ENCODE measurements at regions not wholly inside any gene's neighbourhood (a gene's known extent, or its start where the extent isn't known, plus 50 kb on each side); places are given as distances from the start of the nearest gene placed in this dataset.
"Not testable (repeated sequence)": the region's sequence is repeated elsewhere in the genome, so short reads cannot be mapped to it uniquely, and the experiment has no call there.

- no peak overlapping the region for H3K27ac Mint-ChIP-seq
Measured at GRCh38 chr4:147151763-147152162, 206.1 kb upstream of the TTC29 start.

GRCh38 chr4:147157860-147158701 is 212.4 kb upstream of the TTC29 start:
- DNase-seq (no peak), ATAC-seq (ENCODE audit: low read depth in 2 of 2) (no peak)

More at GRCh38 chr4:147151763-147152162, 206.1 kb upstream of the TTC29 start:
- no peak overlapping the region for H3K4me3 ChIP-seq (ENCODE audit: low read depth, low read length)
- peaks cover 2% of the 10 kb centered on the region for H3K27me3 ChIP-seq (ENCODE audit: control insufficient read depth, insufficient read depth, low read length)
- no peak for ATAC-seq (ENCODE audit: low read depth in 2 of 2)
- Mint-ChIP-seq H3K9me3 (no peaks in the 10 kb centered on the region), H3K4me3 (no peak overlapping the region), H3K36me3 (no peaks in the 10 kb centered on the region), H3K4me1 (no peaks in the 10 kb centered on the region), H3K27me3 (no peaks in the 10 kb centered on the region)
- no peak for DNase-seq
- H3K36me3 ChIP-seq (ENCODE audit: control insufficient read depth, insufficient read depth, low read length) = no peaks in the 10 kb centered on the region
- H3K9me3 ChIP-seq (ENCODE audit: control insufficient read depth in 2 of 2, low read length in 2 of 2) = no peaks in the 10 kb centered on the region
- H3K27ac ChIP-seq (ENCODE audit: insufficient read depth, low read length, poor library complexity, severe bottlenecking) = no peak overlapping the region
- no peaks in the 10 kb centered on the region for H3K4me1 ChIP-seq (ENCODE audit: control insufficient read depth, insufficient read depth, low read length, poor library complexity, severe bottlenecking)

GRCh38 chr4:147160908-147161513 is 215.3 kb upstream of the TTC29 start:
- peaks cover 4% of the 10 kb centered on the region for H3K27me3 Mint-ChIP-seq
- Histone ChIP-seq H3K4me1 (ENCODE audit: control insufficient read depth, insufficient read depth, low read length, poor library complexity, severe bottlenecking) (no peaks in the 10 kb centered on the region), H3K27me3 (ENCODE audit: control insufficient read depth, insufficient read depth, low read length) (peaks cover 2% of the 10 kb centered on the region), H3K4me3 (ENCODE audit: low read depth, low read length) (no peak overlapping the region), H3K36me3 (ENCODE audit: control insufficient read depth, insufficient read depth, low read length) (no peaks in the 10 kb centered on the region), H3K27ac (ENCODE audit: insufficient read depth, low read length, poor library complexity, severe bottlenecking) (no peak overlapping the region), H3K9me3 (ENCODE audit: control insufficient read depth in 2 of 2, low read length in 2 of 2) (no peaks in the 10 kb centered on the region)
- DNase-seq (peak in 1 of 3 donors; percentile 31), ATAC-seq (ENCODE audit: low read depth in 2 of 2) (no peak)
- H3K36me3 Mint-ChIP-seq = no peaks in the 10 kb centered on the region
- no peak overlapping the region for H3K4me3 Mint-ChIP-seq
- no peaks in the 10 kb centered on the region for H3K9me3 Mint-ChIP-seq
- no peak overlapping the region for H3K27ac Mint-ChIP-seq
- H3K4me1 Mint-ChIP-seq = peaks cover 0 to 3% (median under 1%) of the 10 kb centered on the region in 4 donors

More at GRCh38 chr4:147157860-147158701, 212.4 kb upstream of the TTC29 start:
- Mint-ChIP-seq H3K27me3 (peaks cover 4% of the 10 kb centered on the region), H3K4me3 (no peak overlapping the region), H3K27ac (no peak overlapping the region), H3K36me3 (no peaks in the 10 kb centered on the region), H3K9me3 (no peaks in the 10 kb centered on the region), H3K4me1 (peaks cover 0 to 3% (median under 1%) of the 10 kb centered on the region in 4 donors)
- Histone ChIP-seq H3K9me3 (ENCODE audit: control insufficient read depth in 2 of 2, low read length in 2 of 2) (no peaks in the 10 kb centered on the region), H3K36me3 (ENCODE audit: control insufficient read depth, insufficient read depth, low read length) (no peaks in the 10 kb centered on the region), H3K4me1 (ENCODE audit: control insufficient read depth, insufficient read depth, low read length, poor library complexity, severe bottlenecking) (no peaks in the 10 kb centered on the region), H3K4me3 (ENCODE audit: low read depth, low read length) (no peak overlapping the region), H3K27me3 (ENCODE audit: control insufficient read depth, insufficient read depth, low read length) (peaks cover 2% of the 10 kb centered on the region), H3K27ac (ENCODE audit: insufficient read depth, low read length, poor library complexity, severe bottlenecking) (no peak overlapping the region)

GRCh38 chr4:147163311-147163710 is 217.6 kb upstream of the TTC29 start:
- Histone ChIP-seq H3K4me1 (ENCODE audit: control insufficient read depth, insufficient read depth, low read length, poor library complexity, severe bottlenecking) (no peaks in the 10 kb centered on the region), H3K9me3 (ENCODE audit: control insufficient read depth in 2 of 2, low read length in 2 of 2) (no peaks in the 10 kb centered on the region), H3K27ac (ENCODE audit: insufficient read depth, low read length, poor library complexity, severe bottlenecking) (no peak overlapping the region), H3K36me3 (ENCODE audit: control insufficient read depth, insufficient read depth, low read length) (no peaks in the 10 kb centered on the region), H3K27me3 (ENCODE audit: control insufficient read depth, insufficient read depth, low read length) (no peaks in the 10 kb centered on the region), H3K4me3 (ENCODE audit: low read depth, low read length) (no peak overlapping the region)
- H3K36me3 Mint-ChIP-seq = no peaks in the 10 kb centered on the region
- H3K9me3 Mint-ChIP-seq = peaks cover 0 to 4% (median 0%) of the 10 kb centered on the region in 7 donors
- no peak for ATAC-seq (ENCODE audit: low read depth in 2 of 2)
- H3K4me3 Mint-ChIP-seq = no peak overlapping the region
- DNase-seq = no peak
- H3K27ac Mint-ChIP-seq = no peak overlapping the region
- H3K4me1 Mint-ChIP-seq = peaks cover 0 to 3% (median under 1%) of the 10 kb centered on the region in 4 donors
- H3K27me3 Mint-ChIP-seq = peaks cover 4% of the 10 kb centered on the region

- H3K9me3 ChIP-seq (ENCODE audit: control insufficient read depth in 2 of 2, low read length in 2 of 2); H3K36me3 Mint-ChIP-seq; H3K9me3 Mint-ChIP-seq; H3K4me1 ChIP-seq (ENCODE audit: control insufficient read depth, insufficient read depth, low read length, poor library complexity, severe bottlenecking); H3K4me3 Mint-ChIP-seq; H3K4me1 Mint-ChIP-seq; H3K27ac ChIP-seq (ENCODE audit: insufficient read depth, low read length, poor library complexity, severe bottlenecking); H3K27me3 Mint-ChIP-seq; H3K27ac Mint-ChIP-seq; H3K4me3 ChIP-seq (ENCODE audit: low read depth, low read length); DNase-seq; H3K27me3 ChIP-seq (ENCODE audit: control insufficient read depth, insufficient read depth, low read length); ATAC-seq (ENCODE audit: low read depth in 2 of 2); H3K36me3 ChIP-seq (ENCODE audit: control insufficient read depth, insufficient read depth, low read length): not testable (repeated sequence)
Measured at GRCh38 chr4:147168200-147168599, 222.5 kb upstream of the TTC29 start.

- H3K27me3 Mint-ChIP-seq = peaks cover 12% of the 10 kb centered on the region
- no peak overlapping the region for H3K27ac Mint-ChIP-seq
- peaks cover 0 to 3% (median 0%) of the 10 kb centered on the region in 7 donors for H3K9me3 Mint-ChIP-seq
- H3K36me3 Mint-ChIP-seq = no peaks in the 10 kb centered on the region
- Histone ChIP-seq H3K27ac (ENCODE audit: insufficient read depth, low read length, poor library complexity, severe bottlenecking) (no peak overlapping the region), H3K27me3 (ENCODE audit: control insufficient read depth, insufficient read depth, low read length) (no peaks in the 10 kb centered on the region), H3K4me3 (ENCODE audit: low read depth, low read length) (no peak overlapping the region), H3K9me3 (ENCODE audit: control insufficient read depth in 2 of 2, low read length in 2 of 2) (no peaks in the 10 kb centered on the region), H3K4me1 (ENCODE audit: control insufficient read depth, insufficient read depth, low read length, poor library complexity, severe bottlenecking) (no peaks in the 10 kb centered on the region), H3K36me3 (ENCODE audit: control insufficient read depth, insufficient read depth, low read length) (no peaks in the 10 kb centered on the region)
- H3K4me3 Mint-ChIP-seq = no peak overlapping the region
- ATAC-seq (ENCODE audit: low read depth in 2 of 2) (no peak), DNase-seq (no peak)
- no peaks in the 10 kb centered on the region for H3K4me1 Mint-ChIP-seq
Measured at GRCh38 chr4:147173322-147173721, 227.7 kb upstream of the TTC29 start.

- Mint-ChIP-seq H3K4me1 (no peaks in the 10 kb centered on the region), H3K27ac (no peak overlapping the region), H3K4me3 (no peak overlapping the region), H3K9me3 (peaks cover 0 to 3% (median 0%) of the 10 kb centered on the region in 7 donors), H3K36me3 (no peaks in the 10 kb centered on the region), H3K27me3 (peaks cover 12% of the 10 kb centered on the region)
- no peak for DNase-seq
- Histone ChIP-seq H3K36me3 (ENCODE audit: control insufficient read depth, insufficient read depth, low read length) (no peaks in the 10 kb centered on the region), H3K4me3 (ENCODE audit: low read depth, low read length) (no peak overlapping the region), H3K27ac (ENCODE audit: insufficient read depth, low read length, poor library complexity, severe bottlenecking) (no peak overlapping the region), H3K9me3 (ENCODE audit: control insufficient read depth in 2 of 2, low read length in 2 of 2) (no peaks in the 10 kb centered on the region), H3K4me1 (ENCODE audit: control insufficient read depth, insufficient read depth, low read length, poor library complexity, severe bottlenecking) (no peaks in the 10 kb centered on the region), H3K27me3 (ENCODE audit: control insufficient read depth, insufficient read depth, low read length) (no peaks in the 10 kb centered on the region)
- ATAC-seq (ENCODE audit: low read depth in 2 of 2) = no peak
Measured at GRCh38 chr4:147173797-147174432, 228.3 kb upstream of the TTC29 start.
